Calu3 (cell line): ENCODE measurements at regions not wholly inside any gene's neighbourhood (a gene's known extent, or its start where the extent isn't known, plus 50 kb on each side); places are given as distances from the start of the nearest gene placed in this dataset.

Source experiments
- BruUV-seq: library from RNA; stranded (reverse); fragments of 400-500 nt; replicated peaks from 2 replicates; lab custom pipeline; 2021; lab: Mats Ljungman, UMichigan
- CTCF ChIA-PET: fragments of 300-600 bp; sonication (Branson Sonifier 250); formaldehyde crosslinking; loops from one replicate; lab custom pipeline; 2022; ENCODE audit warnings: antibody characterized with exemption; lab: Charles Lee
- DNase-seq: peaks from one replicate; pipeline ENCODE4 v3.0.0; 2022
- H3K27ac Mint-ChIP-seq: one replicate; pipeline ENCODE4 v1.8.0; 2022; ENCODE audit warnings: mixed read lengths; ENCODE audit not compliant: unreplicated experiment
- H3K27me3 Mint-ChIP-seq: one replicate; pipeline ENCODE4 v1.8.0; 2022; ENCODE audit warnings: mixed read lengths; ENCODE audit not compliant: unreplicated experiment
- H3K36me3 Mint-ChIP-seq: one replicate; pipeline ENCODE4 v1.8.0; 2022; ENCODE audit warnings: mild to moderate bottlenecking, moderate library complexity, mixed read lengths; ENCODE audit not compliant: insufficient read depth, unreplicated experiment
- H3K4me1 Mint-ChIP-seq: one replicate; pipeline ENCODE4 v1.8.0; 2022; ENCODE audit warnings: mild to moderate bottlenecking, low read depth, mixed read lengths; ENCODE audit not compliant: unreplicated experiment
- H3K4me3 Mint-ChIP-seq: one replicate; pipeline ENCODE4 v1.8.0; 2022; ENCODE audit warnings: mild to moderate bottlenecking, low read depth, moderate library complexity, mixed read lengths; ENCODE audit not compliant: unreplicated experiment
- H3K9me3 Mint-ChIP-seq: one replicate; pipeline ENCODE4 v1.8.0; 2022; ENCODE audit warnings: low read depth, mixed read lengths; ENCODE audit not compliant: unreplicated experiment
- CTCF ChIP-seq: fragments of 200-600 bp; IDR thresholded peaks from one replicate; pipeline ENCODE4 v1.8.0; 2022; ENCODE audit warnings: antibody characterized with exemption; ENCODE audit not compliant: unreplicated experiment
- intact Hi-C: fragments of 100-400 bp; cut with micrococcal nuclease; formaldehyde crosslinking; loops from one replicate; pipeline ENCODE4 v1.10.0; 2022; ENCODE audit not compliant: unreplicated experiment

GRCh38 chr18:49701190-49701589, 112.1 kb downstream of the ACAA2 start:
- DNase-seq = no peak
- BruUV-seq = no TSS peak
- Mint-ChIP-seq H3K4me1 (no peaks in the 10 kb centered on the region), H3K27ac (no peak overlapping the region), H3K36me3 (peaks cover 3% of the 10 kb centered on the region), H3K4me3 (no peak overlapping the region), H3K27me3 (no peaks in the 10 kb centered on the region), H3K9me3 (no peaks in the 10 kb centered on the region)
- intact Hi-C loops = no loop called here
- CTCF ChIA-PET = interaction anchor here (0.6 kb wide), 1 partner anchor 12 kb away, joined by 3 read pairs; no protein-coding TSS in a partner anchor
- no peak for TF ChIP-seq CTCF

DNA sequence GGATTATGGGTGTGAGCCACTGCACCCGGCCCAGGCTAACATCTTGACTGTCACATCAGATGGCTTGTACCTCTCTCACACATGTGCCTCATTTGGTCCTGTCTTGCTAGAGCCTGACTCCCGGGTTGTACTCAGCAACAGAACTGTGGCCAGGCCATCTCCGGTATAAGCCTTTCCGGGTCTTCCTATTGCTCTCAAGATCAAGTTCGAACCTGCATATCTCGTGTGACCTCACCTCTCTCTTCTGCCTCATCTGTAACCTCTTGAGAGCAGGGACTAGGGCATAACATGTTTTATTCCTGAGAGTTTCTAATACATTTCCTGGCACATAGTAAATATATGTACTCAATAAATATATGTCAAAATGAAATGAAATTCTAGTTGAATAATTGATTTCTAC, 114.0 kb downstream of the ACAA2 start:
- intact Hi-C loops = no loop called here
- TF ChIP-seq CTCF = no peak
- no TSS peak for BruUV-seq
- H3K4me1 Mint-ChIP-seq = no peaks in the 10 kb centered on the region
- CTCF ChIA-PET = no interaction called here
- no peaks in the 10 kb centered on the region for H3K9me3 Mint-ChIP-seq
- H3K27me3 Mint-ChIP-seq = no peaks in the 10 kb centered on the region
- no peak overlapping the region for H3K4me3 Mint-ChIP-seq
- no peak for DNase-seq
- H3K36me3 Mint-ChIP-seq = peaks cover 3% of the 10 kb centered on the region
- no peak overlapping the region for H3K27ac Mint-ChIP-seq

- intact Hi-C loops = no loop called here
- Mint-ChIP-seq H3K4me1 (no peaks in the 10 kb centered on the region), H3K27me3 (no peaks in the 10 kb centered on the region), H3K36me3 (peaks cover 3% of the 10 kb centered on the region), H3K9me3 (no peaks in the 10 kb centered on the region), H3K4me3 (no peak overlapping the region), H3K27ac (no peak overlapping the region)
- CTCF ChIA-PET = no interaction called here
- BruUV-seq = no TSS peak
- TF ChIP-seq CTCF = no peak
- no peak for DNase-seq
Observed at GRCh38 chr18:49698525-49699025, 114.8 kb downstream of the ACAA2 start.

DNA sequence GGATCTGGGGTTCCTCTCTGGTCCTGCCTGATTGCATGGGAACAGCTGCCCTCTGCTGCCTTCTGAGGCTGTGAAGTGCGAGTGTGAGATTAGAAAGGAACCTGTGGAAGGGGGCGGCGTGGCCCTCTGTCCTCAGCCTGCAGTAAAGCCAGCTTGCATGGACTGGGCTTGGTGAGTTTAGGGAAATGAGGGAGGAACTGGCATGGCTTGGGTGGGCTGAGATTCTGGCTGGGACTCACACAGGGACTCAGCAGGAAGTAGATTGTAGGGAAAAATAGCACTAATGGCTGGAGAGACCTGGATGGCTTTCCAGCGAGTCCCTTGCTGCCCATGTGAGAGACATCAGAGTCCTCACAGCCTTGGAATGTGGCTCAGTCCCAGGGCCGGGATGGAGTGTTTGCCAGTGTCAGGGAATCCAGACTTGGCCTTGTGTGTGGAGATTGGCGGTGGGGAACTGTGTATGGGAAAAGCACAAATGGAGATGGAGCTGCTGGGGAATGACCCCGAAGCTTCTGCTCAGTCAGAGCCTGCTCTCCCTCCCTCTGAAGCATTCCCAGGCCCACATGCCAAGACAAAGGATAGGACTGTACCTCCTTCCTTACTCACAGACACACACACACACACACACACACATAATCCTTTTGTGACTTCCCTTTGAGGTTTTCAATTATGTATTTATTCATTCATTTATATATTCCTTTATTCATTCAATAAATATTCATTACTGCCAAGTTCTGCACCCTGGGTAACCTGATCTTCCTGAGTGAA, 115.4 kb downstream of the ACAA2 start:
- no peaks in the 10 kb centered on the region for H3K27me3 Mint-ChIP-seq
- intact Hi-C loops = no loop called here
- H3K9me3 Mint-ChIP-seq = no peaks in the 10 kb centered on the region
- H3K36me3 Mint-ChIP-seq = peaks cover 3% of the 10 kb centered on the region
- H3K4me3 Mint-ChIP-seq = no peak overlapping the region
- CTCF ChIA-PET = no interaction called here
- H3K4me1 Mint-ChIP-seq = no peaks in the 10 kb centered on the region
- no peak for DNase-seq
- H3K27ac Mint-ChIP-seq = no peak overlapping the region
- TF ChIP-seq CTCF = no peak
- BruUV-seq = no TSS peak
